22Rv1 (cell line): ENCODE measurements at regions not wholly inside any gene's neighbourhood (a gene's known extent, or its start where the extent isn't known, plus 50 kb on each side); places are given as distances from the start of the nearest gene placed in this dataset.

Experiments
- ZFX ChIP-seq: fragments of 450-650 bp; IDR thresholded peaks from 2 replicates; pipeline ENCODE4 v1.6.1; 2017; ENCODE audit warnings: antibody characterized with exemption, borderline replicate concordance
- TF ChIP-seq, protein P1 (sequence below): fragments of 450-650 bp; IDR thresholded peaks from 2 replicates; pipeline ENCODE4 v1.5.1; 2017; ENCODE audit warnings: mild to moderate bottlenecking

DNA sequence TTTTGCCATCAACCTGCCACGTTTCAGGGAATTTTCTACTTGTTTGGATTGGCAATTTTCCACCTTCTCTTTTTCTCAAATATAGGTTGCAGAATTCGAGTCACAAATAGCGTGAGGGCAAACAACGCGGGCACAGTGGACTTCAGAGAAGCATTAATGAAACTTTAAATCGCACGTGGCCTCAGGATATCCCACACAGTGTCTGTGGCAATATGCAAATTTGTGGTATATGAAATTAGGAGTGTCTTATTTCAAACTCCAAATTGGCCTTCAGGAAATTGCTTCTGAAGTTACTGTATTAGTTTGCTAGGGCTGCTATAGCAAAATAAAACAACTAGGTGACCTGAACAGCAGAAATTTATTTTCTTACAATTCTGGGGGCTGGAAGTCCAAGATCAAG is 91.2 kb downstream of the MTRR start:
- TF ChIP-seq, protein P1, sequence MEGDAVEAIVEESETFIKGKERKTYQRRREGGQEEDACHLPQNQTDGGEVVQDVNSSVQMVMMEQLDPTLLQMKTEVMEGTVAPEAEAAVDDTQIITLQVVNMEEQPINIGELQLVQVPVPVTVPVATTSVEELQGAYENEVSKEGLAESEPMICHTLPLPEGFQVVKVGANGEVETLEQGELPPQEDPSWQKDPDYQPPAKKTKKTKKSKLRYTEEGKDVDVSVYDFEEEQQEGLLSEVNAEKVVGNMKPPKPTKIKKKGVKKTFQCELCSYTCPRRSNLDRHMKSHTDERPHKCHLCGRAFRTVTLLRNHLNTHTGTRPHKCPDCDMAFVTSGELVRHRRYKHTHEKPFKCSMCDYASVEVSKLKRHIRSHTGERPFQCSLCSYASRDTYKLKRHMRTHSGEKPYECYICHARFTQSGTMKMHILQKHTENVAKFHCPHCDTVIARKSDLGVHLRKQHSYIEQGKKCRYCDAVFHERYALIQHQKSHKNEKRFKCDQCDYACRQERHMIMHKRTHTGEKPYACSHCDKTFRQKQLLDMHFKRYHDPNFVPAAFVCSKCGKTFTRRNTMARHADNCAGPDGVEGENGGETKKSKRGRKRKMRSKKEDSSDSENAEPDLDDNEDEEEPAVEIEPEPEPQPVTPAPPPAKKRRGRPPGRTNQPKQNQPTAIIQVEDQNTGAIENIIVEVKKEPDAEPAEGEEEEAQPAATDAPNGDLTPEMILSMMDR: no peak
- no peak for TF ChIP-seq ZFX
